Activated CD8-positive, alpha-beta memory T cell treated with anti-CD3 and anti-CD28 coated beads, Interleukin-2, amount 50 U/mL, for 4 hours (primary cell): ENCODE measurements at regions not wholly inside any gene's neighbourhood (a gene's known extent, or its start where the extent isn't known, plus 50 kb on each side); places are given as distances from the start of the nearest gene placed in this dataset.

ENCODE experiments used
- DNase-seq: peaks from one replicate; pipeline ENCODE4 v3.0.0-alpha.2; 2020

GRCh38 chr5:155068616-155069100, 55.1 kb downstream of the KIF4B start:
- no peak for DNase-seq

DNA sequence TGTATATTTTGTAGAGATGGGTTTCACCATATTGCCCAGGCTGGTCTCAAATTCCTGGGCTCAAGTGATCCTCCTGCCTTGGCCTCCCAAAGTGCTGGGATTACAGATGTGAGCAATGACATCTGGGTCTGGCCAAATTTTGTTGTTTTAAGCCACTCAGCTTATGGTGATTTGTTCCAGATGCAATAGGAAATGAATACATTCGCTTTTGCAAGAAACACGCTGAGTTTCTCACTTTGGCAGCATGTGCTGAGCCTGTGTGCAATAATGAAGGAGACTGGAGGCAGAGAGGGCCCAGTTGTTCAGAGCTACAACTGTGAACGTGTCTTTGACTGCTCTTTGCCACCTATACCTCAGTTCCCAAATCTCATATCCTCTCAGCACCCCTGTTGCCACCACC, 56.4 kb downstream of the KIF4B start:
- DNase-seq: no peak

GRCh38 chr5:155070781-155071180, 57.2 kb downstream of the KIF4B start:
- DNase-seq: no peak

DNA sequence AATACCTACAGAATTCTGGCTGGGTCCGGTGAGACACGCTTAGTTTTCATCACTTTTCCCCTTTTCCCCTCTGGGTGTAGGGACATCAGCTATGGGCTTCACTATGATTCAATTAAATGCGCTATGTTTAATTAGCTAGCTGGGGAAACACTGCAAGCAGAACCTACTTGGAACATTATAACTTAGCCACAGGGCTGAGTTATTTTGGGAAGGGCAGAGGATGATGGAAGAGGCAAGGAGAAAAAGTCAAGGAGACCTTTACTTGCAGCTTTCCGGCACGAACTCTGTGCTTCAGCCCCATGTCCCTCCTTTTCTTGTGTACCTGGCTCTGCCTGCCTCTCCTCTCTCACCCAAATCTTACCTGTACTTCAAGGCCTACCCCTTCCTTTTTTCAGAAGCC, 62.8 kb downstream of the KIF4B start:
- no peak for DNase-seq

DNA sequence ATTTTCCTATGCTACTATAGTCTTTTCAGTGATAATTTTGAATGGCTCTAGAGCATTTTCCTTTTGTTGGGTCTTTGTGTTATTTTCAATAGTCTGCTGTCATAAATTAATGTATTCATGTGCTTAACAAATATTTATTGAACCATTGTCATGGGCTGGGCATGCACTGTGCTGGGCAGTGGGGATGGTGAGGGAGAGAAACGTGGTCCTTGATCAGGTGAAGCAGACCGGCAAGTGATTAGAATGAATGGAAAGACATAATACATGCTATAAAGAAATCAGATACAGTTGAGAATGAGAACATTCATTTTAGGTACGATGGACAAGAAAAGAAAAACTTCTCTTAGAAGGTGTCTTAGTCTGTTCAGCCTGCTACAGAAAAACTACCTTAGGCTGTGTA, 66.1 kb downstream of the KIF4B start:
- no peak for DNase-seq

DNA sequence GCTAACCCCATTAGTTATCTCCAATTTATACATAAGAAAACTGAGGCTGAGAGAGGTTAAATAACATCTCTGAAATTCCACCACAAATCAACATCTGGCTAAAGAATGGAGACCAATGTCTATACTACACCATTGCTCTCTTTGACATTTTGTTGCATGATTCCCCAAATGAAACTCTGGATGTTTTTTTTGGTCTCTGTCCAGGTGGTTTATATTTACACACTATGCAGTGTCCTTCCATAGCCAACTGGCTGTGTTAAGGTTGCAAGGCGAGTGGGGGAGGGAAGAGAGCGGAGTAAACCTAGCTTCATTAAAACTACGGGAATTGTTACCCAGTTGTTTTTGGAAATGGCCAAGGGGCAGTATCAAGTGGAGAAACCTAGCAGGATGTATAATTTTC, 67.2 kb downstream of the KIF4B start:
- DNase-seq: no peak

- DNase-seq: no peak
These were observed 68.1 kb downstream of the KIF4B start for GRCh38 chr5:155081618-155082017.

DNA sequence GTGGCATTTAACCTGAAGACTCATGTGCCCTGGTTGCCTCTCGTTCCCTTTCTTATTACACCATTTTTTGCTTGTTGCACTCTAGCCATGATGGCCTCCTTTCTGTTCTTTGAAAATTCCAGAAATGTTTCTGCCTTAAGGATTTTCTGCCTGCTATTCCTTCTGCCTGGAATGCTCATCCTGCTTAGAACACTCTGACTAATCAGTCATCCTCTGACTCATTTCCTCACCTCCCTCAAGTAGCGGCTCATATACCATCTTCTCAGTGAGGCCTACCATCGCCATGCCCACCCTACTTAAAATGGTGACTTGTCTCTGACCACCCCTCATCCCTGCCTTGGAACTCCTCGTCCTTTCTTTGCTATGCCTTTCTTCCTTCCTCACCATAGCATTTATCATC, 68.8 kb downstream of the KIF4B start:
- no peak for DNase-seq

GRCh38 chr5:155085282-155085989, 71.9 kb downstream of the KIF4B start:
- DNase-seq: no peak

DNA sequence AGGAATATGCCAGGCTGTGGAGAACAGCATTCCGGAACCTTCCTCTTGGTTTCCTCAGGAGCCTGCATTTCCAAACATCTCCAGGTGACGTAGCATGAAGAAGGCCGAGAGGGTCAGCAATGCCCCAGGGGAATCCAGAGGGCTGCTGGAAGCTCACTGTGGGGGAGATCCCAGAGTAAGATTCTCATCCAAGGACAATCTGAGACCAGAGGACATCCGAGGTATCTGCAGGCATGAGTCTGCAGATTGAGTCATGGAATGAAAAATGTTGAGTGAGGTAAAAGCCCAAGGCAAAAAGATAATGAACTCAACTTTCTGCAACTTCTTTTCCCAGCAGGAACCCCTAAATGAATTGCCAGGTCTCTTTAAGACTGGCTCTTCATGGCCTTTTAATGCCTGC, 73.5 kb downstream of the KIF4B start:
- DNase-seq: no peak

DNA sequence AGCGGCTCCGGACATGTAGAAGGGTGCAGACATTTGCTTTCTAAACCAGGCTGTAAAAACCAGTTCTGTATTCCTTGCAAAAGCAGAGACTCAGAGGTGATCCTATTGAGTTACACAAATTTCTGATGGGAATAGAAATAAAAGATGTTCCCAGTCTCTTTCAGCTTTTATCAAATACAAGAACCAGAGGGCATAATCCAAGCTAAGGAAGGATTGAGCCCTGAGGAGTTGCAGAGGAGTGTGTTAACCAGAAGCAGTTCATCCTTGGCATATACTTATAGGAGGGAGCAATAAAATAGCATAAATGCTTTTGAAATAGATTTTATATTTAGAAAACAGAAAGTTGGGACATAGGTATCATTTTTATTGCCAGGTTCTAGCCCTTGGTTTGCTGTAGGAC, 75.3 kb downstream of the KIF4B start:
- DNase-seq: no peak

DNA sequence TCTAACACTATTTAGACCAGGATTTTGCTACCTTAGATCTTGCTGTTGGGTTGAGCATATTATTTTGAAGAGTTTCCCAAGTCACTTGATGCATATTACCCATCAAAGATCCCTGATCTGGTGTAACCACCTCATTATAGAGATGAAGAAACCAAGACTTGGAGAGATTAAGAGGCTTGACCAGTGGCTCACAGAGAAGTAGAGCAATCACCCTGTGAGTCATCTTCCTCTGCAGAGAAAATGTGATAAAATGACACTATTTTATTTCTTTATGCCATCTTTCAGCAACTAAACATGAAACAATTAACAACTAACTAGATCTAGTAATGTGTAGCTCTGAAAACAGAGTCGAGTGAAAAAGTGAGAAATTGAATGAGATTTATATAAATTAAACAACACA, 76.1 kb downstream of the KIF4B start:
- DNase-seq: no peak

DNA sequence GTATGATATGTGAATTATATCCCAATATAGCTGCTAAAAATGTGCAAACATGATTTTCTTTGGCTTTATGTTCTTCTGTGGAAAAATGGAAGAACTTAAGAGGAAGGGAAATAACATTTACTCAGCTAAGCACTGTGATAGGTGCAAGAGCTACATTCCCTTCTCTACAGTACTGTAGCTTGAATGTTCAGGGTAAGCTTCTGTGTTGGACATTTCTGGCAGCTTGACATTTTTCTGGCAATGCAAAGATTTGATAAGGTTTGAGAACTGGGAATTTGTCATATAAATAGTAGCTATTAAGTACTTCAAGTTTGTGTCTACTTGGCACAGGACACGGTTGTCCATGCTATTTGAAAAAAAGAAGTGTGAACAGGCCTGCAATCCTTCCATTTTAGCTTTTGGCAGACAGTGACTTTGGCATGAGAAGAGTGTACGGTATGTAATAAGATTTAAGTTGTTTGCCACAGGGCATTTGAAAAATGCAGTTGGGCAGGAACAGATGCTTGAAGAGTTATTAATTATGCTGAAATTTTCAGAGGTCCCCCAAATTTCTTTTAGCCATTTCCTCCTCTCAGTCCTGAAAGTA, 77.6 kb downstream of the KIF4B start:
- DNase-seq: no peak

GRCh38 chr5:155091768-155092717, 78.5 kb downstream of the KIF4B start:
- no peak for DNase-seq

GRCh38 chr5:155094455-155094854, 80.9 kb downstream of the KIF4B start:
- DNase-seq: no peak

GRCh38 chr5:155097995-155098394, 84.4 kb downstream of the KIF4B start:
- DNase-seq: no peak

GRCh38 chr5:155098433-155098832, 84.9 kb downstream of the KIF4B start:
- no peak for DNase-seq

GRCh38 chr5:155101697-155102096, 88.1 kb downstream of the KIF4B start:
- no peak for DNase-seq

DNA sequence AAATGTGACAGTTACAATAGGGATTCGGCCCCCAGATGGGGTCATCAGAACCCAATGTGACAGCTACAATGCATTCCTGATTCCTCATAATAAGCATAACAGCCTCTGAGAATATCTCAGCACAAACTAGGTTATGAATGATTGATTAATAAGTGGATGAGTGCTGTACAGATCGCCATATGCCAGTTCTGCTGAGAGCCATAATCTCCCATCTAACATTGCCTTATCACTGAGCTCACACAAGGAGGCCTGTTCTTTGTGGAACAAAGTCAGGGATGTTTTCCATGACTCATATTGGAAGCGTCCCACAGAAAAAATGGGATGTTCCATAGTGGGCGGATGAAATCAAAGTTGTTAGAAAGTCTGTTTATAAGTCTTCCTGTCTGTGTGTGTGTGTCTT, 89.6 kb downstream of the KIF4B start:
- no peak for DNase-seq

DNA sequence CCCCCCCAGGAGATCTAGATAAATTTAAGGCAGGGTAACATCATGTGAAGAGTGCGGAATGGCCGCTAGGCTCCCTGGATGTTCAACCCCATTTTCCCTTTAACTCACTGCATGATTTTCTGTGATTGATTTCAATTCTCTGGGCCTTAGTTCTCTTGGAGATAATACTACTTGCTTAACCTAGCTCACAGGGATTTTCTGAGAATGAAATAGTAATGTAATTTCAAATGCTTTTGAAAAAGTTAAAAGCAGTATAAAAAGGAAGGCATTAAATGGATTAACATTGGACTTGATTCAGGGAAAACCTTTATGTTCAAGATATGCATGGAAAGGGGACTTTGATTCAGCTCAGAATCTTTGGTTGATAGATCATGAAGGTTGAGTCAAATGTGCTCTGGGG, 90.9 kb downstream of the KIF4B start:
- no peak for DNase-seq

DNA sequence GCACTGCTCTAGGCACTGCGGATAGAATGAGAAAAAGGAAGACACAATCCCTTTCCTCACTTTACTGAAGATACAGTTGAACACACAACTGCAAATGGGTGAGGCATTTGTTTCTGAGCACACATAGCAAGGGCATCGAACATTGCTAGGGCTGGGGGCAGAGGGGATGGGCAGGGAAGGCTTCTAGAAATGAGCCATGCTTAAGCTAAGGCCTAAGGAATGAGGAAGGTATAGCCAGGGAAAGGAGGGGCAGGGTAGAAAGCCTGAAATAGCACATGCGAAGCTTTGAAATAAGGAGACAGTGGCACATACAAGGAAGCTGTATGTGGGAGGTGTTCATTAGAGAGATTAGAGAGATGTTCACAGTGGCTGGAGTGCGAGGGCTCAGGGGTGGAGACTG, 92.7 kb downstream of the KIF4B start:
- DNase-seq: no peak

DNA sequence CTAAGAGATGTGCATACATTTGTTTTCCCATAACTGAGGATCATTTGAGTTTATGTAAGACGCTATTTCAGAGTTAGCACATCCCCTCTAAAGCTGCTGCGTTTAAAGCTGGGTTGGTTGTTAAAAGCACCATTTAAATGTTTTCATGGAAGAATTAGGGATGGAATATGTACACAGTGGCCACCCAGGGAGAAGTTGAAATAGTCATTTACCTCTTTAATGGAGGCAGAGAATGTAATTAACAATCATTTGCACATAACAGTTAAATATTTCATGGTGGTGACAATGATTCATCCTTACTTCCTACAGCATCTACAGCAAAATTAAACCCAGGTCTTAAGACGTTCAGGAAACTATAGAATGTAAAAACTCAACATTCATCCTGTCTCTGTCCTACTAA, 100.3 kb downstream of the KIF4B start:
- no peak for DNase-seq

DNA sequence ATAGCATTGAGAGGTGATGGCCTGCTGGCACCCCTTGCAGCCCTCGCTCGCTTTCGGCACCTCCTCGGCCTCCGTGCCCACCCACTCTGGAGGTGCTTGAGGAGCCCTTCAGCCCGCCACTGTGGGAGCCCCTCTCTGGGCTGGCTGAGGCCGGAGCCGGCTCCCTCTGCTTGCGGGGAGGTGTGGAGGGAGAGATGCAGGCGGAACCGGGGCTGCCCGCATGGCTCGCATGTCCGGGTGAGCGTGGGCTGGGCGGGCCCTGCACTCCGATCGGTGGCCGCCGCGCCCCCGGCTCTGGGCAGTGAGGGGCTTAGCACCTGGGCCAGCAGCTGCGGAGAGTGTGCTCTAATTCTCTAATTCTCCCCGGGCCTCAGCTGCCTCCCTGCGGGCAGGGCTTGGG, 101.1 kb downstream of the KIF4B start:
- DNase-seq: no peak
